ENCODE measurements at regions not wholly inside any gene's neighbourhood (a gene's known extent, or its start where the extent isn't known, plus 50 kb on each side); places are given as distances from the start of the nearest gene placed in this dataset.

GRCh38 chr12:62098132-62098531, 162.1 kb upstream of the USP15 start:
- no peak for TF ChIP-seq CTCF (IDR thresholded peaks at IDR 0.05; ENCODE audit: insufficient read depth, low read length)
- TF ChIP-seq GABPA (IDR thresholded peaks at IDR 0.05; ENCODE audit: low read depth), result no peak
